Tibial nerve (tissue), 4 donors: ENCODE measurements at regions not wholly inside any gene's neighbourhood (a gene's known extent, or its start where the extent isn't known, plus 50 kb on each side); places are given as distances from the start of the nearest gene placed in this dataset.

Experiments used
- EP300 ChIP-seq, 2 donors: sonication (generic); formaldehyde crosslinking; IDR thresholded peaks; one replicate each; pipeline ENCODE4 v1.6.1; 2017; ENCODE audit warnings: antibody characterized with exemption in 2 of 2, mild to moderate bottlenecking in 1 of 2
- TF ChIP-seq, protein P1 (sequence below), 5 experiments: fragments of 200-600 bp in 3 of 5; fragments of 450-650 bp in 2 of 5; sonication (generic) in 3 of 5; IDR thresholded peaks; one replicate each; pipeline ENCODE4 v1.5.1; 2016 to 2019; ENCODE audit warnings: antibody characterized with exemption in 5 of 5, mild to moderate bottlenecking in 3 of 5, moderate library complexity in 2 of 5

DNA sequence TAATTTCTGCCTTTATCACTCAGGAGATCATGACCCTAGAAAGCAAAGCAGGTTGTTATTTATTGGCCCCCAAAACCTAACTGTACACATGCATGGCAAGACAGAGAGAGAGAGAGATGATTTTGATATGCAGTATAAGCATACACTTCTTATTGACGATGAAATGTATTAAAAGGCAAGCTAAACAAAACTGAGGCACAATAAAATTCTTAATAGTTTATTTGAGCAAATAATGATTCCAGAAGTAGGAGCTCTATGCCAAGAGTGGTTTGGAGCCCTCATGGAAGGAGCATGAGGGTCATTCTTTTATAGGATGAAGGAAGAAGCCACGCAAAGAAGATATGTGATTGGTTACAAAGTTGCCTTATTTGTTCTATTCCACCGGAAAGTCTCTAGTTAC lies 616.0 kb downstream of the FBXO15 start:
- no peak for TF ChIP-seq EP300 (IDR thresholded peaks at IDR 0.05)
- TF ChIP-seq, protein P1, sequence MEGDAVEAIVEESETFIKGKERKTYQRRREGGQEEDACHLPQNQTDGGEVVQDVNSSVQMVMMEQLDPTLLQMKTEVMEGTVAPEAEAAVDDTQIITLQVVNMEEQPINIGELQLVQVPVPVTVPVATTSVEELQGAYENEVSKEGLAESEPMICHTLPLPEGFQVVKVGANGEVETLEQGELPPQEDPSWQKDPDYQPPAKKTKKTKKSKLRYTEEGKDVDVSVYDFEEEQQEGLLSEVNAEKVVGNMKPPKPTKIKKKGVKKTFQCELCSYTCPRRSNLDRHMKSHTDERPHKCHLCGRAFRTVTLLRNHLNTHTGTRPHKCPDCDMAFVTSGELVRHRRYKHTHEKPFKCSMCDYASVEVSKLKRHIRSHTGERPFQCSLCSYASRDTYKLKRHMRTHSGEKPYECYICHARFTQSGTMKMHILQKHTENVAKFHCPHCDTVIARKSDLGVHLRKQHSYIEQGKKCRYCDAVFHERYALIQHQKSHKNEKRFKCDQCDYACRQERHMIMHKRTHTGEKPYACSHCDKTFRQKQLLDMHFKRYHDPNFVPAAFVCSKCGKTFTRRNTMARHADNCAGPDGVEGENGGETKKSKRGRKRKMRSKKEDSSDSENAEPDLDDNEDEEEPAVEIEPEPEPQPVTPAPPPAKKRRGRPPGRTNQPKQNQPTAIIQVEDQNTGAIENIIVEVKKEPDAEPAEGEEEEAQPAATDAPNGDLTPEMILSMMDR (IDR thresholded peaks at IDR 0.05) = no peak
